ENCODE measurements at regions not wholly inside any gene's neighbourhood (a gene's known extent, or its start where the extent isn't known, plus 50 kb on each side); places are given as distances from the start of the nearest gene placed in this dataset.

DNA sequence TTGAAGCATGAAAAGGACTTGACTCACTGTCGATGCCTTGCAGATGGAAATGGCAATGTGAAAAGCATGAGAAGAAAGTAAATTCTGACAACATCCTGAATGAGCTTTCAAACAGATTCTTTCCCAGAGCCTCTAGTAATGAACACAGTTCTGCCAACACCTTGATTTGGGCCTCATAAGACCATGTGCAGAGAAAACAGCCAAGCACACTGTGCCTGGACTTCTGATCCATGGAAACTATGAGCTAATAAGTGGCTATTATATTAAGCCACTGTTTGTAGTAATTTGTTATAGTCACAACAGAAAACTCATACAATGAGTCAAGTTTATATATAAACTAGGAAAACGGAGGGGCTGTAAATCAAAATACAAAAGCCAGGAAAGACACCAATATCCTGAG is 477.3 kb downstream of the MBD2 start:
- TF ChIP-seq, protein P1, sequence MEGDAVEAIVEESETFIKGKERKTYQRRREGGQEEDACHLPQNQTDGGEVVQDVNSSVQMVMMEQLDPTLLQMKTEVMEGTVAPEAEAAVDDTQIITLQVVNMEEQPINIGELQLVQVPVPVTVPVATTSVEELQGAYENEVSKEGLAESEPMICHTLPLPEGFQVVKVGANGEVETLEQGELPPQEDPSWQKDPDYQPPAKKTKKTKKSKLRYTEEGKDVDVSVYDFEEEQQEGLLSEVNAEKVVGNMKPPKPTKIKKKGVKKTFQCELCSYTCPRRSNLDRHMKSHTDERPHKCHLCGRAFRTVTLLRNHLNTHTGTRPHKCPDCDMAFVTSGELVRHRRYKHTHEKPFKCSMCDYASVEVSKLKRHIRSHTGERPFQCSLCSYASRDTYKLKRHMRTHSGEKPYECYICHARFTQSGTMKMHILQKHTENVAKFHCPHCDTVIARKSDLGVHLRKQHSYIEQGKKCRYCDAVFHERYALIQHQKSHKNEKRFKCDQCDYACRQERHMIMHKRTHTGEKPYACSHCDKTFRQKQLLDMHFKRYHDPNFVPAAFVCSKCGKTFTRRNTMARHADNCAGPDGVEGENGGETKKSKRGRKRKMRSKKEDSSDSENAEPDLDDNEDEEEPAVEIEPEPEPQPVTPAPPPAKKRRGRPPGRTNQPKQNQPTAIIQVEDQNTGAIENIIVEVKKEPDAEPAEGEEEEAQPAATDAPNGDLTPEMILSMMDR (IDR thresholded peaks at IDR 0.05; ENCODE audit: partially characterized antibody, unreplicated experiment) = no peak
- peaks cover 5% of the 10 kb centered on the region for H3K4me1 Mint-ChIP-seq (ENCODE audit: low read depth, unreplicated experiment)
- H3K36me3 Mint-ChIP-seq (ENCODE audit: unreplicated experiment) = no peaks in the 10 kb centered on the region
- DNase-seq = no peak
- H3K27me3 Mint-ChIP-seq (ENCODE audit: unreplicated experiment) = no peaks in the 10 kb centered on the region
- no peak overlapping the region for H3K4me3 Mint-ChIP-seq (ENCODE audit: unreplicated experiment)
- no peak overlapping the region for H3K27ac Mint-ChIP-seq (ENCODE audit: unreplicated experiment)
- H3K9me3 Mint-ChIP-seq (ENCODE audit: unreplicated experiment) = no peaks in the 10 kb centered on the region

DNA sequence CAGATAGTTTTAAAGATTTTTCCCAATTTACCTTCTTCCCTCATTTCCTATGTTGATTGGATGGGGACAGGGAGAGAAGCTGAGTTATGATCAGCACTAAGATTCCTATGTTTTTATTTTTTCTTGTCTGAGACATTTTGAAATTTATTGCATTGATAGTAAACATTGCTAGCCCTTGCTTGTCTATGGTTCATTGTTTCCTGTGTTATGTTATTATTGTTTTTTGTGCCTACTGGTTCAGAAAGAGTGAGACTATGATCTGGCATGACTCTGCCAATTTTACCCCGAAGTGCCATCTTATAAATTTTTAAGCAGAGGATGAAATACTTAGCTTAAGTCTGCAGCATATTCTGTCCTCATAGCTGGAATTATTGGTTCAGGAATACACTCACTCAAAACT is 478.5 kb downstream of the MBD2 start:
- Mint-ChIP-seq H3K27me3 (ENCODE audit: unreplicated experiment) (no peaks in the 10 kb centered on the region), H3K36me3 (ENCODE audit: unreplicated experiment) (no peaks in the 10 kb centered on the region), H3K27ac (ENCODE audit: unreplicated experiment) (no peak overlapping the region), H3K4me3 (ENCODE audit: unreplicated experiment) (no peak overlapping the region), H3K9me3 (ENCODE audit: unreplicated experiment) (no peaks in the 10 kb centered on the region), H3K4me1 (ENCODE audit: low read depth, unreplicated experiment) (peaks cover 5% of the 10 kb centered on the region)
- TF ChIP-seq, protein P1 (IDR thresholded peaks at IDR 0.05; ENCODE audit: partially characterized antibody, unreplicated experiment) = no peak
- no peak for DNase-seq

DNA sequence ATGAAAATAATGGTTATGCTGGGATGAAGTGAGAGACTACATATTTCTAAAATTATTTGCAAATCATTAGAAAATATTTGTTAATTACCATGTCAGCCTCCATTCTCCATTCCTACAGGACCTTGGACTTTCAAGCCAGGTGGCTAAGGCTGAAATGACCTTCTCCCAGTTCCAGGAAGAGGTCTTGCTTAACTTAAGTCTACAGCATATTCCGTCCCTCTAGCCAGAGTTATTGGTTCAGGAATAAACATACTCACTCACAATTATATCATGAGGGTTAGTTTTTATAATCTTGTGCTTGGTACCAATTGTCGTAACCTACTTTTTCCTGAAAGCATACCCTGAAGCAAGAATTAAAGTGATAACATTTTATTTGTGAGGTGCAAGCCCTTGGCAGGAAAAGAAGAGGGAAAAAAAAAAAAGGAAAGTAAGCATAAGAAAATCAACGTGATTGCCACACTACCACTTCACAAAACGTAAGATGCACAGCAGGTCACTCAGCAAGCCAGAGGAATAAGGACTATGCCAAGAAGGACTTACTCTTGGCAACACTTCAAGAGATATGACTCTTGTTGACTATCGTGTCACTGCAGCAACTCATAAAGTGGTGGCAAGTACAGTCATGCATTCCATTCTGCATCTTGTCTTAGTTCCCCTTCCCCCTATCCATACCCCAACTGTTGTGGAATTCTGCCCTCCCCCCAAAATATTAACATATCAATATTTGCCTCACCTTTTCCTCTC is 479.1 kb downstream of the MBD2 start:
- Mint-ChIP-seq H3K4me1 (ENCODE audit: low read depth, unreplicated experiment) (peaks cover 5% of the 10 kb centered on the region), H3K27ac (ENCODE audit: unreplicated experiment) (no peak overlapping the region), H3K27me3 (ENCODE audit: unreplicated experiment) (no peaks in the 10 kb centered on the region), H3K4me3 (ENCODE audit: unreplicated experiment) (no peak overlapping the region), H3K36me3 (ENCODE audit: unreplicated experiment) (no peaks in the 10 kb centered on the region), H3K9me3 (ENCODE audit: unreplicated experiment) (no peaks in the 10 kb centered on the region)
- TF ChIP-seq, protein P1 (IDR thresholded peaks at IDR 0.05; ENCODE audit: partially characterized antibody, unreplicated experiment) = no peak
- DNase-seq = no peak

DNA sequence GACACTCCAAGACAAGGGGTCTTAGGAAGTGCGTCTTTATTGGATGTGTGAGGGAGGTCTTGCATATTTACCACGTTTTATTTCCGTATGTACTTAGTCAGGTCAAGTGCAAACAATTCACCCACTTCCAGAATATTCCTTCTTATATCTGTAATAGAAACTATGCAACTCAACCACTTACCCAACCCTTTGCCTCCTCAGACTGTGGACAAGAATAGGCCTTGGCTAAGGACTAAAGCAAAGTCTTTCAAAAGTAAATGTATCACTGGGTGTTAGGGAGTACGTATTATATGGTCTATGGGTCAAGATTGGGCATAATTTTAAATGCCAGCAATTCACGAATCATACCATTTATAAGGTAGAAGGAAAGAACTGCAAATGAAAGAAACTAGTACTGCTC is 484.8 kb downstream of the MBD2 start:
- TF ChIP-seq, protein P1 (IDR thresholded peaks at IDR 0.05; ENCODE audit: partially characterized antibody, unreplicated experiment) = no peak
- H3K4me1 Mint-ChIP-seq (ENCODE audit: low read depth, unreplicated experiment) = no peaks in the 10 kb centered on the region
- no peak for DNase-seq
- H3K4me3 Mint-ChIP-seq (ENCODE audit: unreplicated experiment) = no peak overlapping the region
- H3K9me3 Mint-ChIP-seq (ENCODE audit: unreplicated experiment) = no peaks in the 10 kb centered on the region
- H3K27ac Mint-ChIP-seq (ENCODE audit: unreplicated experiment) = no peak overlapping the region
- no peaks in the 10 kb centered on the region for H3K27me3 Mint-ChIP-seq (ENCODE audit: unreplicated experiment)
- H3K36me3 Mint-ChIP-seq (ENCODE audit: unreplicated experiment) = no peaks in the 10 kb centered on the region

DNA sequence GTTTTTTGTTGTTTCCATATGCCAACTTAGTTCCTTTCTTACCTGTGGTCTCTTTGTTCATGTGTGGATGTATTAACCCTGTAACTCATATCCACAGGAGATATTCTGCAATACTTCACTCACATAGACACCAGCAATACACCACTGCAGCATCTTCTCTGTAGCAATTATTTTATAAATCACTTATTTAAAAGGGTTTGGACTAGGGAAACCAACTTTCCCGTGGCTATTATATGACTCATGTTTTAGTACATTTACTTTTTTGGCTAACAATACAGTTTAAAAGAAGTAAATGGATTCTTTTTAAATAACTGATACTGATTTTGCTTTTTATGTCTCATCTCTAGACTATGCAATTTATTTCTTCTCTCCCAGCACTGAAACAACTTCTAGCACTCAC is 488.9 kb downstream of the MBD2 start:
- Mint-ChIP-seq H3K4me1 (ENCODE audit: low read depth, unreplicated experiment) (no peaks in the 10 kb centered on the region), H3K9me3 (ENCODE audit: unreplicated experiment) (no peaks in the 10 kb centered on the region), H3K27ac (ENCODE audit: unreplicated experiment) (no peak overlapping the region), H3K27me3 (ENCODE audit: unreplicated experiment) (no peaks in the 10 kb centered on the region), H3K36me3 (ENCODE audit: unreplicated experiment) (no peaks in the 10 kb centered on the region), H3K4me3 (ENCODE audit: unreplicated experiment) (no peak overlapping the region)
- DNase-seq = no peak
- TF ChIP-seq, protein P1 (IDR thresholded peaks at IDR 0.05; ENCODE audit: partially characterized antibody, unreplicated experiment) = no peak

Data from glutamatergic neuron (in vitro differentiated cells).